Inflammatory macrophage treated with lipopolysaccharide for 1 hour (primary cell): ENCODE measurements at regions not wholly inside any gene's neighbourhood (a gene's known extent, or its start where the extent isn't known, plus 50 kb on each side); places are given as distances from the start of the nearest gene placed in this dataset.

Experiments used
- DNase-seq, 2 donors: peaks; one replicate each; pipeline ENCODE4 v3.0.0-alpha.2; 2020 to 2022

DNA sequence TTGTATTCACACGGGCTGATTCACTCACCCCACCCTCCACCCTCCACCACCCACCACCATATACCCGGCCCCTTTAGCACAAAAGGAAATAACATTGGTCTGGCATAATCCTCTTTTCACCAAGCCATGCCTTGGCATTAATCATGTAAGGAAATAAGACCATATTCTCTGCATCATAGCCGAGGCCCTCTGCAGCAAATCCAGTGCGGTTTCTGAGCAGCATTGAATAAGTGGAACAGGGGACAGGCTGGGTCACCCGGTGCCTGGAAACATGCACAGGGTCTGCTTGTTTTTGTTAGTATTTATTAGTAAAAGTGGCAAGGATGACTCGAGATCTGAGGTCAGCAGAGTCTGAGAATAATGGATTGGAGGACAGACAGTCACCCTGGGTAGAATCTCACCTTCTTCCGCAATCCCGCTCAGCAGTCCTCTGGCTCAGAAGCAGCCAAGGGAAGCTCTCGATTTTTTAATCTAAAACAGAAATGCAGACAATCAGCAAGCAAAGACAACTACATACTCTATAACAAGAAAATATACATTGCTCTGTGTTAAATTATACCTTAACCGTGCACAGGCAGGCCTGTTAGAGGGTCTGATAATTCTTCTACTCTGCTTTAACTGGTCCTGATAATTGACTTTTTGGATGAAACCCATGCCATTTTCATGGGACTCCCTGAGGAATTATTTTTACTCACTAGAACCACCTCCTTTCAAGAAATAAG, 52.4 kb upstream of the CDC42BPA start:
- no peak for DNase-seq

- no peak for DNase-seq
These were observed 50.9 kb upstream of the CDC42BPA start for GRCh38 chr1:227369102-227369760.
